ENCODE measurements at regions not wholly inside any gene's neighbourhood (a gene's known extent, or its start where the extent isn't known, plus 50 kb on each side); places are given as distances from the start of the nearest gene placed in this dataset.

DNA sequence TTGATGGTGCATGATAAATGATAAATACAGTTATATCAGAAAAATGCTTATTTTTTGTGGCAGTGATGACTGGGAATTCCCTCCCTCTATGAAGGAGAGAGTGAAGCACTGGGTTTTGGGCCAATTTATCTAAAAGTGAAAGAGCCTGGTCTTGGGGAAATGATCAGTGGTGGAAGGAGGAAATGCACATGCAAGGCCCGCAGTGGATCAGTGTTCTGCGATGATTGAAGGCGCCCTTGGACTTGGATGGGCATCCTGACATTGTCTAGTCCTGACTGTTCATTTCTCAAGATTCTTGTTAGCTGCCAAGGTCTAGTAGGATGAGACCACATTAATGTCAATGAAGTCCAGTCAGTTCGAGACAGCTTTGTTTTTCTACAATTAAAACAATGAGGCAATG, 272.0 kb upstream of the SLC35B3 start:
- TF ChIP-seq, protein P1, sequence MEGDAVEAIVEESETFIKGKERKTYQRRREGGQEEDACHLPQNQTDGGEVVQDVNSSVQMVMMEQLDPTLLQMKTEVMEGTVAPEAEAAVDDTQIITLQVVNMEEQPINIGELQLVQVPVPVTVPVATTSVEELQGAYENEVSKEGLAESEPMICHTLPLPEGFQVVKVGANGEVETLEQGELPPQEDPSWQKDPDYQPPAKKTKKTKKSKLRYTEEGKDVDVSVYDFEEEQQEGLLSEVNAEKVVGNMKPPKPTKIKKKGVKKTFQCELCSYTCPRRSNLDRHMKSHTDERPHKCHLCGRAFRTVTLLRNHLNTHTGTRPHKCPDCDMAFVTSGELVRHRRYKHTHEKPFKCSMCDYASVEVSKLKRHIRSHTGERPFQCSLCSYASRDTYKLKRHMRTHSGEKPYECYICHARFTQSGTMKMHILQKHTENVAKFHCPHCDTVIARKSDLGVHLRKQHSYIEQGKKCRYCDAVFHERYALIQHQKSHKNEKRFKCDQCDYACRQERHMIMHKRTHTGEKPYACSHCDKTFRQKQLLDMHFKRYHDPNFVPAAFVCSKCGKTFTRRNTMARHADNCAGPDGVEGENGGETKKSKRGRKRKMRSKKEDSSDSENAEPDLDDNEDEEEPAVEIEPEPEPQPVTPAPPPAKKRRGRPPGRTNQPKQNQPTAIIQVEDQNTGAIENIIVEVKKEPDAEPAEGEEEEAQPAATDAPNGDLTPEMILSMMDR (IDR thresholded peaks at IDR 0.05; ENCODE audit: borderline replicate concordance, insufficient read depth, low read depth, low read length): no peak
- no peak overlapping the region for H3K4me3 ChIP-seq (ENCODE audit: low read depth, low read length)

GRCh38 chr6:8705435-8706020, 270.2 kb upstream of the SLC35B3 start:
- H3K4me3 ChIP-seq (ENCODE audit: low read depth, low read length): no peak overlapping the region
- TF ChIP-seq, protein P1 (IDR thresholded peaks at IDR 0.05; ENCODE audit: borderline replicate concordance, insufficient read depth, low read depth, low read length): no peak

DNA sequence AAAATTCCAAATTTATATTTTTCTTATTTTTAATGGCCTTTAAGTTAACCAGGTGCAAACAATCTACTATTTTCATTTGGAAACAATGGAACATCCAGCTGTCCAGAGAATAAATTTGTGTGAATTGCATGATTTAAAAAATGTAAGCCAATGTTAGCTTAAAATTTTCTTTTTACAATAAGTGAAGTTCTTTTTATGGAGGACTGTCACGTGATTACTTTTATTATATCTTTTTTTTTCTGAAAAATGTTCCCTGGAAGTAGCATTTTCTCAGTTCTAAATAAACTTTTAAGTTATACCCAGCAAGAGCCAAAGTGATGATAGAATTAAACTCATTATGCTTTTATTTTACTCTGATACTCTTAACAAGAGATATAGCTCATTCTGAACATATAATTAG, 267.7 kb upstream of the SLC35B3 start:
- TF ChIP-seq, protein P1 (IDR thresholded peaks at IDR 0.05; ENCODE audit: borderline replicate concordance, insufficient read depth, low read depth, low read length): no peak
- no peak overlapping the region for H3K4me3 ChIP-seq (ENCODE audit: low read depth, low read length)

- no peak overlapping the region for H3K4me3 ChIP-seq (ENCODE audit: low read depth, low read length)
- TF ChIP-seq, protein P1 (IDR thresholded peaks at IDR 0.05; ENCODE audit: borderline replicate concordance, insufficient read depth, low read depth, low read length): no peak
These were observed 253.5 kb upstream of the SLC35B3 start for GRCh38 chr6:8688821-8689220.

GRCh38 chr6:8686077-8686476, 250.7 kb upstream of the SLC35B3 start:
- TF ChIP-seq, protein P1 (IDR thresholded peaks at IDR 0.05; ENCODE audit: borderline replicate concordance, insufficient read depth, low read depth, low read length): no peak
- no peak overlapping the region for H3K4me3 ChIP-seq (ENCODE audit: low read depth, low read length)

GRCh38 chr6:8683204-8683603, 247.9 kb upstream of the SLC35B3 start:
- TF ChIP-seq, protein P1 (IDR thresholded peaks at IDR 0.05; ENCODE audit: borderline replicate concordance, insufficient read depth, low read depth, low read length): no peak
- no peak overlapping the region for H3K4me3 ChIP-seq (ENCODE audit: low read depth, low read length)

DNA sequence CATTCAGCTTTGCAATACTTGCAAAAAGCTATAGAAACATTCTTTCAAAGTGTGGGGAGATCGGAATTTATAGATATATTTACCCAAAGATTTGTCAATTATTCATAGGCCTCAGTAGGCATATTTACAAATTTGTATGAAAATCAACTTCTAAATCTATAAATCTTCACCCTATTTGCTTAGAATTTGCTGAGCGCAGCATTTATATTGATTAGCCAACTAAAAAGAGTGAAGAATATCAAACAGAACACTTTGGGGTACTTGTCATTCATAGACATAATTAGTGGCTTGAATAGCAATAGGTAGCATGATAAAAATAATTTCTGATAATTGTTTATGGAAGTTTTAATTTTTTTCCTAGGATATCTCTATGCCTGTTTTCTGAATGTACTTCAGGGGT, 244.5 kb upstream of the SLC35B3 start:
- H3K4me3 ChIP-seq (ENCODE audit: low read depth, low read length): no peak overlapping the region
- TF ChIP-seq, protein P1 (IDR thresholded peaks at IDR 0.05; ENCODE audit: borderline replicate concordance, insufficient read depth, low read depth, low read length): no peak
